A549 (cell line): ENCODE measurements at regions not wholly inside any gene's neighbourhood (a gene's known extent, or its start where the extent isn't known, plus 50 kb on each side); places are given as distances from the start of the nearest gene placed in this dataset.

Experiments used
- BCL3 ChIP-seq: fragments of >200 bp; sonication (Bioruptor Twin); formaldehyde crosslinking; IDR thresholded peaks from 3 replicates; pipeline ENCODE4 v1.6.1; 2016
- CTCF ChIP-seq: fragments of >200 bp; sonication (Bioruptor Twin); formaldehyde crosslinking; IDR thresholded peaks from 3 replicates; pipeline ENCODE4 v1.5.1; 2016
- E2F6 ChIP-seq: IDR thresholded peaks from 2 replicates; pipeline ENCODE4 v1.6.1; 2012; ENCODE audit warnings: low read depth, borderline replicate concordance
- ELK1 ChIP-seq: fragments of 150-350 bp; IDR thresholded peaks from 2 replicates; pipeline ENCODE4 v1.6.1; 2014; ENCODE audit warnings: low read depth, mild to moderate bottlenecking, low read length
- MYC ChIP-seq: IDR thresholded peaks from 2 replicates; pipeline ENCODE4 v1.6.1; 2012; ENCODE audit warnings: mild to moderate bottlenecking, inconsistent platforms, low read length, improper control_type of control experiment, borderline replicate concordance
- NFE2L2 ChIP-seq: fragments of 150-350 bp; conservative IDR thresholded peaks from 2 replicates; pipeline ENCODE4 v1.6.1; 2014; ENCODE audit warnings: low read length
- PBX3 ChIP-seq: IDR thresholded peaks from 2 replicates; pipeline ENCODE4 v1.6.1; 2012
- POLR2A ChIP-seq: IDR thresholded peaks from 2 replicates; pipeline ENCODE4 v1.6.1; 2012; ENCODE audit warnings: mild to moderate bottlenecking, low read length
- POLR2AphosphoS2 ChIP-seq: conservative IDR thresholded peaks from 2 replicates; pipeline ENCODE4 v1.6.1; 2012; ENCODE audit warnings: low read length, improper control_type of control experiment, inconsistent platforms
- RCOR1 ChIP-seq: fragments of 150-350 bp; IDR thresholded peaks from 2 replicates; pipeline ENCODE4 v1.6.1; 2014; ENCODE audit warnings: antibody characterized with exemption, low read length, low read depth
- REST ChIP-seq: fragments of 200-600 bp; sonication (generic); IDR thresholded peaks from 2 replicates; pipeline ENCODE4 v1.6.1; 2016; ENCODE audit warnings: antibody characterized with exemption, mild to moderate bottlenecking, moderate library complexity
- RFX5 ChIP-seq: fragments of 450-650 bp; IDR thresholded peaks from 2 replicates; pipeline ENCODE4 v1.7.1; 2014; ENCODE audit warnings: antibody characterized with exemption, mild to moderate bottlenecking, moderate library complexity
- SMC3 ChIP-seq: fragments of >200 bp; sonication (Bioruptor Twin); formaldehyde crosslinking; IDR thresholded peaks from 3 replicates; pipeline ENCODE4 v1.6.1; 2018; ENCODE audit warnings: inconsistent platforms
- ZNF302 ChIP-seq: fragments of 250-450 bp; sonication (Bioruptor Pico); IDR thresholded peaks from 2 replicates; pipeline ENCODE4 v1.9.0; 2021; ENCODE audit warnings: inconsistent platforms, mild to moderate bottlenecking, moderate library complexity

GRCh38 chr6:18567380-18567779 lies 180.2 kb downstream of the RNF144B start:
- TF ChIP-seq CTCF (no peak), POLR2A (no peak), RFX5 (no peak), PBX3 (no peak), ZNF302 (CRISPR knock-in tag) (no peak), E2F6 (no peak), RCOR1 (no peak), REST (no peak), NFE2L2 (no peak), SMC3 (no peak), POLR2AphosphoS2 (no peak), MYC (no peak), BCL3 (no peak), ELK1 (no peak)
